Tibial artery (tissue), 4 donors: ENCODE measurements at regions not wholly inside any gene's neighbourhood (a gene's known extent, or its start where the extent isn't known, plus 50 kb on each side); places are given as distances from the start of the nearest gene placed in this dataset.

Source experiments
- DNase-seq, 2 donors: peaks; one replicate each; pipeline ENCODE4 v3.0.0-alpha.2; 2019
- H3K27ac ChIP-seq, 2 donors: fragments of 200-600 bp; sonication (generic) in 1 of 2; 1 replicate in 1 of 2; 2 replicates in 1 of 2; pipeline ENCODE4 v1.5.1; 2018 to 2019; ENCODE audit warnings: mild to moderate bottlenecking in 1 of 2
- H3K27me3 ChIP-seq, 2 donors: fragments of 200-600 bp; sonication (generic) in 1 of 2; one replicate each; pipeline versions ENCODE4 v1.5.1 to v1.6.0; 2016 to 2019
- H3K36me3 ChIP-seq, 3 donors: fragments of 200-600 bp; sonication (generic) in 2 of 3; one replicate each; pipeline ENCODE4 v1.5.1; 2016 to 2019; ENCODE audit warnings: mild to moderate bottlenecking in 2 of 3
- H3K4me1 ChIP-seq, 4 donors: fragments of 200-600 bp; sonication (generic) in 2 of 4; 1 replicate in 3 of 4; 2 replicates in 1 of 4; pipeline ENCODE4 v1.5.1; 2016 to 2019
- H3K4me3 ChIP-seq, 2 donors: fragments of 200-600 bp; sonication (generic) in 1 of 2; 1 replicate in 1 of 2; 2 replicates in 1 of 2; pipeline ENCODE4 v1.5.1; 2018 to 2019; ENCODE audit warnings: mild to moderate bottlenecking in 2 of 2
- H3K9me3 ChIP-seq, 3 donors: fragments of 200-600 bp; sonication (generic) in 1 of 3; one replicate each; pipeline ENCODE4 v1.5.1; 2016 to 2019
- intact Hi-C: fragments of 100-400 bp; cut with DNase I; formaldehyde crosslinking; loops from one replicate; pipeline ENCODE4 v1.15.0; 2023; ENCODE audit warnings: low total_unique reads
- TF ChIP-seq, protein P1 (sequence below), 2 experiments: fragments of 200-600 bp in 1 of 2; fragments of 450-650 bp in 1 of 2; IDR thresholded peaks; one replicate each; pipeline ENCODE4 v1.5.1; 2017 to 2019; ENCODE audit warnings: antibody characterized with exemption in 2 of 2, mild to moderate bottlenecking in 1 of 2, moderate library complexity in 1 of 2

- Histone ChIP-seq H3K27me3 (peaks cover 0 to 37% of the 10 kb centered on the region in 2 donors), H3K27ac (no peak overlapping the region), H3K9me3 (no peaks in the 10 kb centered on the region), H3K4me1 (no peaks in the 10 kb centered on the region), H3K36me3 (no peaks in the 10 kb centered on the region), H3K4me3 (no peak overlapping the region)
- TF ChIP-seq, protein P1, sequence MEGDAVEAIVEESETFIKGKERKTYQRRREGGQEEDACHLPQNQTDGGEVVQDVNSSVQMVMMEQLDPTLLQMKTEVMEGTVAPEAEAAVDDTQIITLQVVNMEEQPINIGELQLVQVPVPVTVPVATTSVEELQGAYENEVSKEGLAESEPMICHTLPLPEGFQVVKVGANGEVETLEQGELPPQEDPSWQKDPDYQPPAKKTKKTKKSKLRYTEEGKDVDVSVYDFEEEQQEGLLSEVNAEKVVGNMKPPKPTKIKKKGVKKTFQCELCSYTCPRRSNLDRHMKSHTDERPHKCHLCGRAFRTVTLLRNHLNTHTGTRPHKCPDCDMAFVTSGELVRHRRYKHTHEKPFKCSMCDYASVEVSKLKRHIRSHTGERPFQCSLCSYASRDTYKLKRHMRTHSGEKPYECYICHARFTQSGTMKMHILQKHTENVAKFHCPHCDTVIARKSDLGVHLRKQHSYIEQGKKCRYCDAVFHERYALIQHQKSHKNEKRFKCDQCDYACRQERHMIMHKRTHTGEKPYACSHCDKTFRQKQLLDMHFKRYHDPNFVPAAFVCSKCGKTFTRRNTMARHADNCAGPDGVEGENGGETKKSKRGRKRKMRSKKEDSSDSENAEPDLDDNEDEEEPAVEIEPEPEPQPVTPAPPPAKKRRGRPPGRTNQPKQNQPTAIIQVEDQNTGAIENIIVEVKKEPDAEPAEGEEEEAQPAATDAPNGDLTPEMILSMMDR (IDR thresholded peaks at IDR 0.05) = no peak
- DNase-seq = peak in 1 of 2 donors; percentile 9
- intact Hi-C loops = no loop called here
Measured at GRCh38 chr20:59441306-59441705, 140.9 kb downstream of the EDN3 start.

DNA sequence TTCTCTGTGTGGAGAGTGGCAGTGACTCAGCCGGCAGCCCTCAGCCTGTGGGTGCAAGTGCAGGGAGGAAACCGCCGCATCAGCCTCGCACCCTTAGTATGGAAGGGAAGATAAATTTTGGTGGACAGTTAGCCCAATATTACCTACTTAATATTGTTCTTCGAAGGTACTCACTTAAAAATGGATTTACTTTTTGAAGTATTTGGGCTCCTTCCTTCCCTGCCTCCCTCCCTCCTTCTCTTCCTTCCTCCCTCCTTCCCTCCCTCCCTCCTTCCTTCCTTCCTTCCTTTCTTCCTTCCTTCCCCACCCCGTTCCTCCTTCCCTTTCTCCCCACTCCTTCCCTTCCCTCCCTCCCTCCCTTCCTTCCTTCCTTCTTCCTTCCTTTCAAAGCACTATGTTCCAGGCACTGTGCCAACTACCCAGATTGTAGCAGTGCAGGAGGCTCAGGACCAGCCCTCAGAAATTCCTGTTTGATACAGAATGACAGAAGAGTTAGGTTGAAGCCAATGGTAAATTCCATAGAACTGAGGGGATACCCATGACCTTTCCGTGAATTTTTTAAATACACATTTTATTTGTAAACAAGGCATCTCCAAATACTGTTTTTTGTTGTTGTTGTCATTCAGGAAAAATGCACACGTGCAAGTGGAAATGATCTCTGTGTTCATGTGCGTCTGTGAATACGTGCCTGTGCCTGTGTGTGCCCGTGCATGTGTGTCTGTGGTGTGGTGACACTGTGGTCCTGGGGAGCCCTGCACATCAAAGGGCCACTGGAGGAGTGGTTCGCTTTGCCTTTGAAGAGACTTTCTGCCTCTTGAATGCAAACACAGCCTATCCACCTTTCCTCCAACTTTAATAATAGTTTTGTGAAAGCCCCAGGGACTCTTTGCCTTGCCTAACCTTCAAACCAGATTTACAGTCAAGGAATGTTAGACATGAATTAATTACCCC is 141.7 kb downstream of the EDN3 start:
- Histone ChIP-seq H3K27me3 (peaks cover 0 to 41% of the 10 kb centered on the region in 2 donors), H3K4me1 (no peaks in the 10 kb centered on the region), H3K4me3 (no peak overlapping the region), H3K27ac (no peak overlapping the region), H3K36me3 (no peaks in the 10 kb centered on the region), H3K9me3 (no peaks in the 10 kb centered on the region)
- no peak for DNase-seq
- TF ChIP-seq, protein P1 (IDR thresholded peaks at IDR 0.05) = no peak
- intact Hi-C loops = no loop called here

DNA sequence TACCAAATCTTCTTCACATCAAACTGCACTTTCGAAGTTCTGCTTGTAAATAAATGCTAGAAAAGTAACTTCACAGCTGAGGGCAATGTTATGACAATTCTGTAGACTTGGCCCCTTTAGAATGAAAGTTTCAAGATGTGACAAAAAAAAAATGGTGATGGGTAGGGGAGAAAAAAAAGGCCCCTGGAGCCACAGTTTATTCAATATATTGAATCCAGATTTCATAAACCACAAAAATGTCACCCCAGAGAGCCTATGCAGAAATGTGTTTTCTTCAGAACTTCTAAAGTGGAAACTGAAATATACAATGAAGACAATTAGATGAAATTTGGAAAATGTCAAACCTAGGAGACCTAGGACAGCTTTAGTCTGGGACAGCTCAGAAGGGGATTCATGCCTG is 143.1 kb downstream of the EDN3 start:
- TF ChIP-seq, protein P1 (IDR thresholded peaks at IDR 0.05) = no peak
- Histone ChIP-seq H3K9me3 (no peaks in the 10 kb centered on the region), H3K36me3 (no peaks in the 10 kb centered on the region), H3K4me3 (no peak overlapping the region), H3K4me1 (no peaks in the 10 kb centered on the region), H3K27me3 (peaks cover 0 to 54% of the 10 kb centered on the region in 2 donors), H3K27ac (no peak overlapping the region)
- no peak for DNase-seq
- intact Hi-C loops = no loop called here

- H3K27ac ChIP-seq = no peak overlapping the region
- no peak overlapping the region for H3K4me3 ChIP-seq
- no peaks in the 10 kb centered on the region for H3K4me1 ChIP-seq
- H3K36me3 ChIP-seq = no peaks in the 10 kb centered on the region
- DNase-seq = no peak
- TF ChIP-seq, protein P1 (IDR thresholded peaks at IDR 0.05) = no peak
- intact Hi-C loops = no loop called here
- H3K27me3 ChIP-seq = peaks cover 0 to 59% of the 10 kb centered on the region in 2 donors
- H3K9me3 ChIP-seq = no peaks in the 10 kb centered on the region
Measured at GRCh38 chr20:59446376-59446775, 146.0 kb downstream of the EDN3 start.

DNA sequence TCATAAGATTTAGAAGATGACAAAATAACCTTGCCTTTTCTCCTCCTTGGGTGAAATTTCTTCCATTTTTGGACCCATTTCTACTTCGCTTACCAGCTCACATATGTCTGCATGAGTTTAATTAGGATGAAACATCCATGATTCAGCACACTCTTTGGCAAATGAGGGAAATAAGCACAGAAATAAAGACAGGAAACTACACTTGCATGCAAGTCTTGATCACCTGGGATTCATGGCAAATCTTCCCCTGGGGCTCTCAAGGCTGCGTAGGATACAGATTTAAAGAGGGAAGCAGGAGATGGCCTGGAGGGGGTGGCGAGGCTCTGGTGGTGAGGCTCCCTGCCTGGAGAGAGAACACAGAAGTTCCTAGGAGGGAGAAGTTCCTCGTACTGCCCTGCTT is 147.8 kb downstream of the EDN3 start:
- Histone ChIP-seq H3K9me3 (no peaks in the 10 kb centered on the region), H3K27me3 (peaks cover 0 to 57% of the 10 kb centered on the region in 2 donors), H3K4me1 (no peaks in the 10 kb centered on the region), H3K4me3 (no peak overlapping the region), H3K27ac (no peak overlapping the region), H3K36me3 (no peaks in the 10 kb centered on the region)
- DNase-seq = no peak
- TF ChIP-seq, protein P1 (IDR thresholded peaks at IDR 0.05) = no peak
- intact Hi-C loops = no loop called here
